Natural killer cell (primary cell): ENCODE measurements at regions not wholly inside any gene's neighbourhood (a gene's known extent, or its start where the extent isn't known, plus 50 kb on each side); places are given as distances from the start of the nearest gene placed in this dataset.

Experiments
- ATAC-seq, 3 donors: fragments of 150-1000 bp in 2 of 3; fragments of 200-7000 bp in 1 of 3; cut with Tn5 transposase; 1 replicate in 1 of 3; 2 replicates in 2 of 3; pipeline ENCODE4 v1.10.0; 2021; ENCODE audit warnings: mild to moderate bottlenecking in 2 of 3, moderate library complexity in 2 of 3
- DNase-seq, 2 donors: peaks; one replicate each; pipeline versions ENCODE4 v3.0.0 to v3.0.0-alpha.2; 2013 to 2021; ENCODE audit warnings: mixed read lengths in 1 of 2
- H3K27ac ChIP-seq: one replicate; pipeline ENCODE4 v1.5.1; 2013; ENCODE audit warnings: mild to moderate bottlenecking, low read length
- H3K27me3 ChIP-seq: one replicate; pipeline ENCODE4 v1.6.1; 2013; ENCODE audit warnings: low read length; ENCODE audit not compliant: control insufficient read depth, insufficient read depth
- H3K36me3 ChIP-seq: one replicate; pipeline ENCODE4 v1.6.1; 2013; ENCODE audit warnings: low read length; ENCODE audit not compliant: control insufficient read depth, insufficient read depth
- H3K4me1 ChIP-seq: one replicate; pipeline ENCODE4 v1.6.1; 2013; ENCODE audit warnings: low read length; ENCODE audit not compliant: control insufficient read depth, insufficient read depth
- H3K4me3 ChIP-seq: one replicate; pipeline ENCODE4 v1.5.1; 2013; ENCODE audit warnings: low read length
- H3K9me3 ChIP-seq: one replicate; pipeline ENCODE4 v1.6.1; 2013; ENCODE audit warnings: low read length; ENCODE audit not compliant: control insufficient read depth, insufficient read depth
- H3K27ac Mint-ChIP-seq, 2 donors: one replicate each; pipeline ENCODE4 v1.8.0; 2022; ENCODE audit warnings: mild to moderate bottlenecking in 2 of 2, mixed read lengths in 2 of 2, moderate library complexity in 1 of 2
- H3K27me3 Mint-ChIP-seq, 2 donors: one replicate each; pipeline ENCODE4 v1.8.0; 2022; ENCODE audit warnings: low read depth in 2 of 2, mixed read lengths in 2 of 2
- H3K36me3 Mint-ChIP-seq: one replicate; pipeline ENCODE4 v1.8.0; 2022; ENCODE audit warnings: mixed read lengths
- H3K4me1 Mint-ChIP-seq, 2 donors: one replicate each; pipeline ENCODE4 v1.8.0; 2022; ENCODE audit warnings: mixed read lengths in 2 of 2
- H3K4me3 Mint-ChIP-seq: one replicate; pipeline ENCODE4 v1.8.0; 2022; ENCODE audit warnings: mild to moderate bottlenecking, moderate library complexity, mixed read lengths
- H3K9me3 Mint-ChIP-seq, 2 donors: one replicate each; pipeline ENCODE4 v1.8.0; 2022; ENCODE audit warnings: mixed read lengths in 2 of 2
- WGBS: methylation state at CpG from one replicate; pipeline ENCODE4 v1.1.7; 2013; ENCODE audit warnings: missing lambda C conversion rate; ENCODE audit not compliant: insufficient coverage; 5-methylcytosine and 5-hydroxymethylcytosine counted together
- intact Hi-C: fragments of 100-400 bp; cut with micrococcal nuclease; formaldehyde crosslinking; loops from one replicate; pipeline ENCODE4 v1.14.2; 2022
- TF ChIP-seq, protein P1 (sequence below): fragments of 200-600 bp; IDR thresholded peaks from one replicate; pipeline ENCODE4 v1.8.0; 2022; ENCODE audit warnings: antibody characterized with exemption

DNA sequence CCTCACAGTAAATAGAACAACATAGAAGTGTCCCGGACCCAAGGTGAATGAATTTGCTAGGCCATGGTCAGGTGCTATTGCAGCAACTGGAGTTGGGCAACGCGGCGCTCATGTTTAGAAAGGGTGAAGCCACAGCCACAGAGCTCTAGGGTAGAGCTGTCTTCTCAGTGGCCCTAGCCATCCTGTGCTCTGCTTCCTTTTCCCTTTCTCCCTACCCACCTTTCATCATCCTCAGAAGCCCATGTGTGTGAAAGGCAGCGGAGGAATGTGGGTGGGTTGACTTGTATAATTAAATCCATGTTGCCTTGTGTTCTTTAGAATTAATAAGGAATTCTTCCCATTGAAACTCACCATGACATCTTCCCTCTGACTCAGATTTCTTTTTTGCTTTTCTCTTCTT lies 336.7 kb downstream of the OSR1 start:
- TF ChIP-seq, protein P1, sequence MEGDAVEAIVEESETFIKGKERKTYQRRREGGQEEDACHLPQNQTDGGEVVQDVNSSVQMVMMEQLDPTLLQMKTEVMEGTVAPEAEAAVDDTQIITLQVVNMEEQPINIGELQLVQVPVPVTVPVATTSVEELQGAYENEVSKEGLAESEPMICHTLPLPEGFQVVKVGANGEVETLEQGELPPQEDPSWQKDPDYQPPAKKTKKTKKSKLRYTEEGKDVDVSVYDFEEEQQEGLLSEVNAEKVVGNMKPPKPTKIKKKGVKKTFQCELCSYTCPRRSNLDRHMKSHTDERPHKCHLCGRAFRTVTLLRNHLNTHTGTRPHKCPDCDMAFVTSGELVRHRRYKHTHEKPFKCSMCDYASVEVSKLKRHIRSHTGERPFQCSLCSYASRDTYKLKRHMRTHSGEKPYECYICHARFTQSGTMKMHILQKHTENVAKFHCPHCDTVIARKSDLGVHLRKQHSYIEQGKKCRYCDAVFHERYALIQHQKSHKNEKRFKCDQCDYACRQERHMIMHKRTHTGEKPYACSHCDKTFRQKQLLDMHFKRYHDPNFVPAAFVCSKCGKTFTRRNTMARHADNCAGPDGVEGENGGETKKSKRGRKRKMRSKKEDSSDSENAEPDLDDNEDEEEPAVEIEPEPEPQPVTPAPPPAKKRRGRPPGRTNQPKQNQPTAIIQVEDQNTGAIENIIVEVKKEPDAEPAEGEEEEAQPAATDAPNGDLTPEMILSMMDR, result no peak
- H3K4me3 Mint-ChIP-seq, result no peak overlapping the region
- H3K4me3 ChIP-seq, result no peak overlapping the region
- H3K27me3 Mint-ChIP-seq, result no peaks in the 10 kb centered on the region
- H3K36me3 Mint-ChIP-seq, result no peaks in the 10 kb centered on the region
- H3K36me3 ChIP-seq, result no peaks in the 10 kb centered on the region
- intact Hi-C loops, result no loop called here
- WGBS, result 96% methylated on average over 4 of the region's 5 CpGs
- H3K27me3 ChIP-seq, result no peaks in the 10 kb centered on the region
- ATAC-seq (no peak), DNase-seq (no peak)
- H3K4me1 Mint-ChIP-seq, result no peaks in the 10 kb centered on the region
- no peaks in the 10 kb centered on the region for H3K4me1 ChIP-seq
- H3K9me3 ChIP-seq, result peaks cover 8% of the 10 kb centered on the region
- no peak overlapping the region for H3K27ac ChIP-seq
- peaks cover 14 to 29% of the 10 kb centered on the region in 2 donors for H3K9me3 Mint-ChIP-seq
- no peak overlapping the region for H3K27ac Mint-ChIP-seq

DNA sequence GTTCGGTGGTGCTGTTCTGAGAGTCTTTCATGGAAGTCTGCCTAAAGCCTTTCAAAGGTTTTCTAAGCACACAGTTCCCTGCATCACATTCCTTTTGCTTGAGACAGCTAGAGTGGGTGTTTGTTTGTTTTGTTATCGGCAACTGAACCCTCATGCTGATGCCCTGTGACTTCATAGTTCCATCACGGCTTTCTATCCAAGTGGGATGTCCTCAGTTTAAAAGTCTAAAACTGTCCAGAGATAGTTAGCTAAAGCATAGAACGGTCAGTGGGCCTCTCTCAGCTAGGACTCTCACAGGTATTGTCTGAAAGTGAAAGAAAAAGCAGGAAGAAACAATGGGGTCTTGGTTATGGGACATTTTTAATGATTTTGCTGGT lies 337.3 kb downstream of the OSR1 start:
- intact Hi-C loops, result no loop called here
- H3K4me1 ChIP-seq, result no peaks in the 10 kb centered on the region
- WGBS, result 87% methylated on average over 4 of the region's 4 CpGs
- H3K36me3 ChIP-seq, result no peaks in the 10 kb centered on the region
- no peak overlapping the region for H3K4me3 Mint-ChIP-seq
- TF ChIP-seq, protein P1, result no peak
- H3K4me3 ChIP-seq, result no peak overlapping the region
- no peaks in the 10 kb centered on the region for H3K36me3 Mint-ChIP-seq
- no peaks in the 10 kb centered on the region for H3K4me1 Mint-ChIP-seq
- H3K27ac ChIP-seq, result no peak overlapping the region
- ATAC-seq (no peak), DNase-seq (no peak)
- H3K27me3 Mint-ChIP-seq, result no peaks in the 10 kb centered on the region
- H3K9me3 ChIP-seq, result peaks cover 8% of the 10 kb centered on the region
- no peak overlapping the region for H3K27ac Mint-ChIP-seq
- H3K9me3 Mint-ChIP-seq, result peaks cover 18 to 34% of the 10 kb centered on the region in 2 donors
- no peaks in the 10 kb centered on the region for H3K27me3 ChIP-seq

DNA sequence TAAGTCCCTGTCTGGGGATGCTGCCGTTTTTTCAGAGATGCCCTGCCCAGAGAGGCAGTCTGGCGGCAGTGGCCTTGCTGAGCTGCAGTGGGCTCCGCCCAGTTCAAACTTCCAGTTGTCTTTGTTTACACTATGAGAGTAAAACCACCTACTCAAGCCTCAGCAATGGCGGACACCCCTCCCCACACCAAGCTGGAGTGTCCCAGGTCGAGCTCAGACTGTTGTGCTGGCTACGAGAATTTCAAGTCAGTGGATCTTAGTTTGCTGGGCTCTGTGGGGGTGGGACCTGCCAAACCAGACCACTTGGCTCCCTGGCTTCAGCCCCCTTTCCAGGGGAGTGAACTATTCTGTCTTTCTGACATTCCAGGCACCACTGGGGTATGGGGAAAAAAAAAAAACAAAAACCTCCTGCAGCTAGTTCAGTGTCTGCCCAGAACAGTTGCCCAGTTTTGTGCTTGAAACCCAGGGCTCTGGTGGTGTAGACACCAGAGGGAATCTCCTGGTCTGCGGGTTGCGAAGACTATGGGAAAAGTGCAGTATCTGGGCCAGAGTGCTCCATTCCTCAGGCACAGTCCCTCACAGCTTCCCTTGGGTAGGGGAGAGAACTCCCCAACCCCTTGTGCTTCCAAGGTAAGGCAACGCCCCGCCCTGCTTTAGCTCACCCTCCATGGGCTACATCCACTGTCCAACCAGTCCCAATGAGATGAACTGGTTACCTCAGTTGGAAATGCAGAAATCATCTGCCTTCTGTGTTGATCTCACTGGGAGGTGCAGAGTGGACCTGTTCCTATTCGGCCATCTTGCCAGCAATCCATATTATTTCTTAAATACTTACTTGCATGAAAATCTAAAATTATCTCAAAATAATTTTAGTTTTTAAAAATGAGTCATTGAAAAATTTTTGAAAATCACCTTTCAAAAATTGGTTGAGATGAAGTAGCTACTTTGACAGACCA lies 338.0 kb downstream of the OSR1 start:
- intact Hi-C loops, result no loop called here
- Histone ChIP-seq H3K27me3 (no peaks in the 10 kb centered on the region), H3K36me3 (no peaks in the 10 kb centered on the region), H3K4me1 (no peaks in the 10 kb centered on the region), H3K4me3 (no peak overlapping the region), H3K27ac (no peak overlapping the region), H3K9me3 (peaks cover 8% of the 10 kb centered on the region)
- Mint-ChIP-seq H3K4me1 (no peaks in the 10 kb centered on the region), H3K27ac (no peak overlapping the region), H3K36me3 (no peaks in the 10 kb centered on the region), H3K9me3 (peaks cover 22 to 35% of the 10 kb centered on the region in 2 donors), H3K27me3 (no peaks in the 10 kb centered on the region), H3K4me3 (no peak overlapping the region)
- ATAC-seq, result no peak
- WGBS, result 82% methylated on average over 11 of the region's 11 CpGs
- TF ChIP-seq, protein P1, result no peak
- no peak for DNase-seq

DNA sequence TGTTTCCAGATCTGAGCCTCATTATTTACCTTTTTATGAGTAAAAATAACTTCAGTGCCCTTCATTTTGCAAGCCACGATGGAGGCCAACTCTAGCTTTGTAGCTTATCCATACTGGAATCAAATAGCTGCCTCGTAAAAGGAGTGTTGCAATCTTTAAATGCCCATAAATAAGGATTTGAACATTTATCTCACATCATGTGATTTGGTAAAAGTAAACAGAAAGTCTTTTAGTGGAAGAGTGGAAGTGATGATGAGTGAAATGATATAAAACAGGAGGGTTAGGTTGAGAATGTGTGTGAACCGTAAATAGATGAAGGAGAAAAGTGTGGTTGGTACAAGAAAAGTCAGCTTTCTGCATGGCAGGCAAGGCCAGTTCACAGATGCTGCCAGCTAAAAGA lies 348.9 kb downstream of the OSR1 start:
- TF ChIP-seq, protein P1, result no peak

More for the DNA sequence above, 348.9 kb downstream of the OSR1 start:
- no peak for ATAC-seq
- no peak overlapping the region for H3K27ac Mint-ChIP-seq
- Histone ChIP-seq H3K4me3 (no peak overlapping the region), H3K9me3 (no peaks in the 10 kb centered on the region), H3K4me1 (no peaks in the 10 kb centered on the region), H3K27ac (no peak overlapping the region), H3K27me3 (no peaks in the 10 kb centered on the region), H3K36me3 (no peaks in the 10 kb centered on the region)
- no peaks in the 10 kb centered on the region for H3K27me3 Mint-ChIP-seq
- no peaks in the 10 kb centered on the region for H3K36me3 Mint-ChIP-seq
- no peak for DNase-seq
- intact Hi-C loops, result no loop called here
- H3K4me3 Mint-ChIP-seq, result no peak overlapping the region
- no peaks in the 10 kb centered on the region for H3K4me1 Mint-ChIP-seq
- H3K9me3 Mint-ChIP-seq, result peaks cover 13 to 17% of the 10 kb centered on the region in 2 donors
- 77% methylated on average over 3 of the region's 3 CpGs for WGBS
